Karpas-422 (cell line): ENCODE measurements at regions not wholly inside any gene's neighbourhood (a gene's known extent, or its start where the extent isn't known, plus 50 kb on each side); places are given as distances from the start of the nearest gene placed in this dataset.

ENCODE experiments used
- DNase-seq: peaks from one replicate; pipeline ENCODE4 v3.0.0-alpha.2; 2015
- H2AFZ ChIP-seq: fragments of 200-600 bp; sonication (generic); 2 replicates; pipeline ENCODE4 v1.6.1; 2014; ENCODE audit warnings: antibody characterized with exemption, low read length, mixed read lengths
- H3K27ac ChIP-seq: fragments of 200-600 bp; sonication (generic); 2 replicates; pipeline ENCODE4 v1.5.1; 2014; ENCODE audit warnings: mild to moderate bottlenecking, low read length, moderate library complexity
- H3K27me3 ChIP-seq: fragments of 200-600 bp; sonication (generic); 2 replicates; pipeline ENCODE4 v1.6.1; 2014; ENCODE audit warnings: low read length, mixed read lengths
- H3K36me3 ChIP-seq: fragments of 200-600 bp; sonication (generic); 2 replicates; pipeline ENCODE4 v1.6.1; 2014; ENCODE audit warnings: low read length, mixed read lengths; ENCODE audit not compliant: insufficient read depth
- H3K4me1 ChIP-seq: fragments of 200-600 bp; sonication (generic); 2 replicates; pipeline ENCODE4 v1.6.1; 2014; ENCODE audit warnings: mild to moderate bottlenecking, low read length, mixed read lengths
- H3K4me2 ChIP-seq: fragments of 200-600 bp; sonication (generic); 2 replicates; pipeline ENCODE4 v1.6.1; 2014; ENCODE audit warnings: low read length, low read depth, mild to moderate bottlenecking; ENCODE audit not compliant: poor library complexity, severe bottlenecking
- H3K4me3 ChIP-seq: fragments of 200-600 bp; sonication (generic); 2 replicates; pipeline ENCODE4 v1.5.1; 2014; ENCODE audit warnings: mild to moderate bottlenecking, antibody characterized with exemption, low read length, mixed read lengths
- H3K79me2 ChIP-seq: fragments of 200-600 bp; sonication (generic); 2 replicates; pipeline ENCODE4 v1.6.1; 2014; ENCODE audit warnings: mild to moderate bottlenecking, low read length, mixed read lengths
- H3K9ac ChIP-seq: fragments of 200-600 bp; sonication (generic); 2 replicates; pipeline ENCODE4 v1.6.0; 2014; ENCODE audit warnings: low read length
- H3K9me2 ChIP-seq: fragments of 200-600 bp; sonication (generic), shearing (Covaris generic); replicated peaks from 2 replicates; pipeline ENCODE4 v1.6.0; 2014; ENCODE audit warnings: mild to moderate bottlenecking, low read length, moderate library complexity; ENCODE audit not compliant: insufficient read depth
- H3K9me3 ChIP-seq: fragments of 300-700, 200-600 bp; sonication (generic); 2 replicates; pipeline ENCODE4 v1.6.1; 2014; ENCODE audit warnings: low read length, mixed read lengths
- H4K20me1 ChIP-seq: fragments of 200-600 bp; sonication (generic); 2 replicates; pipeline ENCODE4 v1.6.1; 2014; ENCODE audit warnings: mild to moderate bottlenecking, antibody characterized with exemption, low read length, low read depth; ENCODE audit not compliant: insufficient read depth

DNA sequence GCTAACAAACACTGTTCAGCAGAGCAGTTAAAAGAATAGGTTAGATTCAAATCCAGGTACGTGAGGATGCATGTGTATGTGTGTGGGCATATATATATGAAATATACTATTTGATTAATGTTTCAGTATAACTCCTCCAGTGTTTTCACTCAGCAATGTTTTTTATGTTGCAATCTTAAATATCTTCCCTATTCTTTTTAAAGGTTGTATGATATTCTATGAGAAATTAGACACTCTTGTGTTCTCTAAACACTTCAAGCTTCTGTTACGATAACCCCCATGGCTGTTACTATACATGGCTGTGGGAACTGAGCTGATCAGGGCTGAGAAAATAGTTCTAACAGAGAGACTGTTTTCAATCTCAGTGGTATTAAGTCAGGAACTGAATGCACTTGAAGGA lies 421.0 kb downstream of the CBLN4 start:
- peaks cover 26% of the 10 kb centered on the region for H3K9me3 ChIP-seq
- no peak for DNase-seq
- H3K79me2 ChIP-seq: no peaks in the 10 kb centered on the region
- no peaks in the 10 kb centered on the region for H4K20me1 ChIP-seq
- H3K4me3 ChIP-seq: no peak overlapping the region
- H3K27ac ChIP-seq: no peak overlapping the region
- H2AFZ ChIP-seq: no peak overlapping the region
- H3K9me2 ChIP-seq: no peaks in the 10 kb centered on the region
- H3K36me3 ChIP-seq: no peaks in the 10 kb centered on the region
- no peaks in the 10 kb centered on the region for H3K4me1 ChIP-seq
- no peak overlapping the region for H3K4me2 ChIP-seq
- H3K9ac ChIP-seq: no peak overlapping the region
- no peaks in the 10 kb centered on the region for H3K27me3 ChIP-seq

DNA sequence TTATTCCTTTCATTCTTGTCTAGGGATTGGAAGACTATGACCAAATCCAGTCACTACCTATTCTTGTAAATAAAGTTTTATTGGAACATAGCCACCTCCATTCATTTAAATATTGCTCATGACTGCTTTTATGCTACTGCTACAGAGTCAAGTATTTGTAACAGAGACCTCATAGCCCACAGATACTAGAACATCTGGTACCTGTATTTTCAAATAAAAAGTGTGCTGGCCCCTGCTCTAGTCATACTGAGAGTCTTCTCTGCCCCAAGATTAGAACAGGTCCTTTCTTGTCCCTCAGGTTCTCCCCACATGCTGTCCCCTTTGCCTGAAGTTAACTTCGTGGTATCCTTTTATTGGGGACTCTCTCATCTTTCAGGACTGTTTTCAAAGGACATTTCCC lies 422.3 kb downstream of the CBLN4 start:
- Histone ChIP-seq H3K79me2 (no peaks in the 10 kb centered on the region), H2AFZ (no peak overlapping the region), H3K4me3 (no peak overlapping the region), H4K20me1 (no peaks in the 10 kb centered on the region), H3K36me3 (no peaks in the 10 kb centered on the region), H3K27ac (no peak overlapping the region), H3K9ac (no peak overlapping the region), H3K9me3 (peaks cover 32% of the 10 kb centered on the region), H3K27me3 (no peaks in the 10 kb centered on the region), H3K4me1 (no peaks in the 10 kb centered on the region), H3K9me2 (no peaks in the 10 kb centered on the region), H3K4me2 (no peak overlapping the region)
- no peak for DNase-seq

DNA sequence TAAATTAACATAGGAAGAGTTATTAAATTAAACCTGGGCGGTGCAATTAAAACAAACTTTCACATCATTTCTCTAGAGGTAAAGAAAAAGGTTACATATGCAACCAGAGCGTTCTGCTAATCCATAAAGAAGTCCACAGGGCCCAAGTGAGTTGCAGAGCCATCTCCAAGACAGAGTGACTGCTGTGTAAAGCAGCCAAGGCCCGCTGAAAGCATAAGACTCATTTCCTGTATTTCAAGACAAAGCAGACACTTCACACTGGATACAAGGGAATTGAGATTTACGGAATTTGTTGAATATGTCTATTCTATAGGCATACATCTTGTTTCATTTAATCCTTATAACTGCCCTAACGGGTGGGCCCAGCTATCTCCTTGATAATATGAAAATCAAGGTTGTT lies 422.8 kb downstream of the CBLN4 start:
- DNase-seq: no peak
- no peaks in the 10 kb centered on the region for H3K36me3 ChIP-seq
- H3K4me1 ChIP-seq: no peaks in the 10 kb centered on the region
- no peaks in the 10 kb centered on the region for H3K27me3 ChIP-seq
- peaks cover 32% of the 10 kb centered on the region for H3K9me3 ChIP-seq
- no peak overlapping the region for H3K9ac ChIP-seq
- no peaks in the 10 kb centered on the region for H3K79me2 ChIP-seq
- no peaks in the 10 kb centered on the region for H3K9me2 ChIP-seq
- H4K20me1 ChIP-seq: no peaks in the 10 kb centered on the region
- H3K27ac ChIP-seq: no peak overlapping the region
- no peak overlapping the region for H2AFZ ChIP-seq
- no peak overlapping the region for H3K4me3 ChIP-seq
- H3K4me2 ChIP-seq: no peak overlapping the region

DNA sequence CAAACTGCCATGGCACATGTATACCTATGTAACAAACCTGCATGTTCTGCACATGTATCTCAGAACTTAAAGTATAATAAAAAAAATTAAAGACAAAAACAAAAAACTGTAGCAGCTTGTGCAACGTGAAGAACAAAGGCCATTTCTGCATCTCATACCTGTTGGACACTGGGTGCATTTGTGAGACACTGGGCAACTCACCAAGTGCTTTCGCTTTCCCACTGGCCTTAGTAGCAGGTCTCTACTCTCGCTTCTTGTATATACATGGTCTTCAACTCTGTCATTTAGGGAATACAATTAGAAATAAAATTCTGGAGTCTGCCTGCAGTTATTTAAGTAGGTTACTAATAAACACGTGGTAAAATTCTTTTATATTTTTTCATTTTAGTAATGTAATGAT lies 423.8 kb downstream of the CBLN4 start:
- Histone ChIP-seq H3K4me3 (no peak overlapping the region), H3K36me3 (no peaks in the 10 kb centered on the region), H4K20me1 (no peaks in the 10 kb centered on the region), H3K9me2 (no peaks in the 10 kb centered on the region), H3K9me3 (peaks cover 38% of the 10 kb centered on the region), H3K4me1 (no peaks in the 10 kb centered on the region), H3K9ac (no peak overlapping the region), H3K27ac (no peak overlapping the region), H3K79me2 (no peaks in the 10 kb centered on the region), H3K4me2 (no peak overlapping the region), H3K27me3 (no peaks in the 10 kb centered on the region), H2AFZ (no peak overlapping the region)
- no peak for DNase-seq

DNA sequence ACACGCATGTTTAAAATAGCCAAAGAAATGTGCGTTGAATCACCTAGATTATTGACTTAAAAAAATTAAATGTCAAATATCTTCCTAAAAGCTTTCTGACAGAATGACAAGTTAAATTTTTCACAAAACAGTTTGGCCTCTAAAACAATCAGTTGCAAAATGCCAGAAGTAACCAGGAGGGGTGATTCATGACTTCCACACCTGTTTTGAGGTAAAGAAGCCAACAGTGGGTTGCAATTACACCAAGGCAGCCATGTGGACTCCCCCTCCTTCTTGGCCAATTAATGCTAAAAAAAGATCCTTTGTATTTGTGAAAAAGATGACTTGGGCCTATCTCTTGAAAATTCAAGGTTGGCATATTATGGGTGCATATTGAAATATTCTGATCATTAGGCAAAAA lies 424.8 kb downstream of the CBLN4 start:
- Histone ChIP-seq H3K4me1 (no peaks in the 10 kb centered on the region), H3K4me3 (no peak overlapping the region), H3K27me3 (no peaks in the 10 kb centered on the region), H3K9me2 (no peaks in the 10 kb centered on the region), H3K4me2 (no peak overlapping the region), H2AFZ (no peak overlapping the region), H3K9me3 (peaks cover 37% of the 10 kb centered on the region), H3K9ac (no peak overlapping the region), H4K20me1 (no peaks in the 10 kb centered on the region), H3K36me3 (no peaks in the 10 kb centered on the region), H3K27ac (no peak overlapping the region), H3K79me2 (no peaks in the 10 kb centered on the region)
- DNase-seq: no peak

DNA sequence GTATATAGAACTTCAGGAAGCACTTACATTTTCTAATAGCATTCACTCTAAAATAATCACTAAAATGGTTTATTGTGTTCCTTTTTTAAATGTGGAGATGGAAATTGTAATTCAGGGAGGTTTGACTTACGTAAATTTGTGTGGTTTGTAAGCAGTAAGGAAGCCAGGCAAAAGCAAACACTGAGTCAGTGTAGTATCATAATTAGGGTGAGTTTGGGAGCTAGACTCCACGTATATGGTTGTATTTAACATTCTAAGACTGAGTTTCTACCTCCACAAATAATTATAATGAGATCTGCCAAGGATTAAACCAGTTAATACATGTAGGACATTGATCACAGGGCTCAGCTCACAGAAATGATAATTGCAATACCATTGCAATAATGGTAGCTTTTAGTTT lies 425.5 kb downstream of the CBLN4 start:
- no peaks in the 10 kb centered on the region for H3K4me1 ChIP-seq
- H3K27me3 ChIP-seq: no peaks in the 10 kb centered on the region
- H4K20me1 ChIP-seq: no peaks in the 10 kb centered on the region
- H3K9me3 ChIP-seq: peaks cover 34% of the 10 kb centered on the region
- H3K79me2 ChIP-seq: no peaks in the 10 kb centered on the region
- no peaks in the 10 kb centered on the region for H3K36me3 ChIP-seq
- no peak overlapping the region for H3K27ac ChIP-seq
- no peak overlapping the region for H3K4me2 ChIP-seq
- H3K4me3 ChIP-seq: no peak overlapping the region
- no peaks in the 10 kb centered on the region for H3K9me2 ChIP-seq
- no peak overlapping the region for H2AFZ ChIP-seq
- DNase-seq: no peak
- H3K9ac ChIP-seq: no peak overlapping the region

DNA sequence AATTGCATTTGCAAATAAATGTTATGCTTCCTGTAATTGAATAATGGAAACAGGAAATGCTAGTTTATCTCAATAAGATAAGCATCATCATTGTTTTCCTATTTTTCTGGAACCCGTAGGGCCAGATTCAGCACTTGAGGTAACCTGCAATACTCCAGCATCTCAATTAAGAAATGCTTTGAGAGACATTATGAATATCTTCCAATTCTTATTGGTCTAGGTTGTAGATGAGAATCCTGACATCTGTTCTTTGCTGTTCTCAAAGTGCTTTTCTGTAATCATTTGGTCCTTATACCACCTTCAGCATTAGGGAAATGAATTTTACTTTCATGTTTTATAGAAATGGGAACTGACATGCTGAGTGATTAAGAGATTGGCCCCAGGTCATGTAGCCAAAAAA lies 428.3 kb downstream of the CBLN4 start:
- Histone ChIP-seq H3K9me3 (peaks cover 33% of the 10 kb centered on the region), H4K20me1 (no peaks in the 10 kb centered on the region), H3K9ac (no peak overlapping the region), H3K27me3 (no peaks in the 10 kb centered on the region), H3K9me2 (no peaks in the 10 kb centered on the region), H2AFZ (no peak overlapping the region), H3K4me3 (no peak overlapping the region), H3K4me1 (no peaks in the 10 kb centered on the region), H3K4me2 (no peak overlapping the region), H3K79me2 (no peaks in the 10 kb centered on the region), H3K27ac (no peak overlapping the region), H3K36me3 (no peaks in the 10 kb centered on the region)
- DNase-seq: no peak

DNA sequence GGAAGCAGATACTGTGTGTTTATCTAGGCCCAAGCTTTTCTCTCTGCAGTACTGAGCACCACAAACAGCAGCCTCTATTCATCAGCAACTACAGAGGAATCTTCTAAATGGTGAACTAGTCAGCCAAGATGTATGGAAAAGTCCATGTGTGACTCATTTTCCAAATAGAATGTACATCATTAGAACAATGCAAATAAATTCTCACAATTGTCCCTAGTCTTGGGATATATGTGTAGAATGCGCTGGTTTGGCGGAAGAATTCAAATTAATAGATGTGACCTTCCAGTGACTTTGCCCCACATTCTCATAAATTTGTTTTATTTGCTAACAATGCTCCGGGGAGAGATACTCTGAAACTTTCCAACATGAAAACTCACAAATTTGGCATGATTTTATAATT lies 436.2 kb downstream of the CBLN4 start:
- no peaks in the 10 kb centered on the region for H3K9me2 ChIP-seq
- H3K27ac ChIP-seq: no peak overlapping the region
- no peak overlapping the region for H3K4me3 ChIP-seq
- DNase-seq: no peak
- peaks cover 31% of the 10 kb centered on the region for H3K9me3 ChIP-seq
- H3K9ac ChIP-seq: no peak overlapping the region
- H3K79me2 ChIP-seq: no peaks in the 10 kb centered on the region
- no peak overlapping the region for H2AFZ ChIP-seq
- no peaks in the 10 kb centered on the region for H4K20me1 ChIP-seq
- H3K27me3 ChIP-seq: no peaks in the 10 kb centered on the region
- no peaks in the 10 kb centered on the region for H3K36me3 ChIP-seq
- H3K4me1 ChIP-seq: no peaks in the 10 kb centered on the region
- H3K4me2 ChIP-seq: no peak overlapping the region

DNA sequence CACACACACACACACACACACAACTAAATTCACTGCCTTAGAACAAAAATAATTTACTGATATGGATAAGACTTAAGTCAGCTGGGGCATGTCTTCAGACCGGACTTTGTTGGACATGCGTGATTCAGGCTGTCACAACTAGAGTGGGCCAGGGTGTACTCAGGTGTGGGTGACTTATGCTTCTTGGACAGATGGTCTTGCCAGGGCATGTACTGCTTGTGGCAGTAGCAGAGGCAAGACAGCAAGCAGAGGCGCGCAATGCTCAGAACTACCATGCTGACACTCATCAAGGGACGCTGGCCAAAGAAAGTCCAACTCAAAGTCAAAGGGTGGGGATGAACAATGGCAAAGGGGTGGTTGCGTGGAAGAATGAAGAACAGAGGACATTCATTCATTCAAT lies 437.5 kb downstream of the CBLN4 start:
- no peaks in the 10 kb centered on the region for H3K36me3 ChIP-seq
- no peak overlapping the region for H2AFZ ChIP-seq
- H3K27ac ChIP-seq: no peak overlapping the region
- H3K79me2 ChIP-seq: no peaks in the 10 kb centered on the region
- no peaks in the 10 kb centered on the region for H3K9me2 ChIP-seq
- no peak overlapping the region for H3K9ac ChIP-seq
- H4K20me1 ChIP-seq: no peaks in the 10 kb centered on the region
- H3K4me2 ChIP-seq: no peak overlapping the region
- no peak overlapping the region for H3K4me3 ChIP-seq
- H3K27me3 ChIP-seq: no peaks in the 10 kb centered on the region
- peaks cover 36% of the 10 kb centered on the region for H3K9me3 ChIP-seq
- H3K4me1 ChIP-seq: no peaks in the 10 kb centered on the region
- no peak for DNase-seq
